ENCODE measurements at regions not wholly inside any gene's neighbourhood (a gene's known extent, or its start where the extent isn't known, plus 50 kb on each side); places are given as distances from the start of the nearest gene placed in this dataset.
"Not testable (repeated sequence)": the region's sequence is repeated elsewhere in the genome, so short reads cannot be mapped to it uniquely, and the experiment has no call there.

DNA sequence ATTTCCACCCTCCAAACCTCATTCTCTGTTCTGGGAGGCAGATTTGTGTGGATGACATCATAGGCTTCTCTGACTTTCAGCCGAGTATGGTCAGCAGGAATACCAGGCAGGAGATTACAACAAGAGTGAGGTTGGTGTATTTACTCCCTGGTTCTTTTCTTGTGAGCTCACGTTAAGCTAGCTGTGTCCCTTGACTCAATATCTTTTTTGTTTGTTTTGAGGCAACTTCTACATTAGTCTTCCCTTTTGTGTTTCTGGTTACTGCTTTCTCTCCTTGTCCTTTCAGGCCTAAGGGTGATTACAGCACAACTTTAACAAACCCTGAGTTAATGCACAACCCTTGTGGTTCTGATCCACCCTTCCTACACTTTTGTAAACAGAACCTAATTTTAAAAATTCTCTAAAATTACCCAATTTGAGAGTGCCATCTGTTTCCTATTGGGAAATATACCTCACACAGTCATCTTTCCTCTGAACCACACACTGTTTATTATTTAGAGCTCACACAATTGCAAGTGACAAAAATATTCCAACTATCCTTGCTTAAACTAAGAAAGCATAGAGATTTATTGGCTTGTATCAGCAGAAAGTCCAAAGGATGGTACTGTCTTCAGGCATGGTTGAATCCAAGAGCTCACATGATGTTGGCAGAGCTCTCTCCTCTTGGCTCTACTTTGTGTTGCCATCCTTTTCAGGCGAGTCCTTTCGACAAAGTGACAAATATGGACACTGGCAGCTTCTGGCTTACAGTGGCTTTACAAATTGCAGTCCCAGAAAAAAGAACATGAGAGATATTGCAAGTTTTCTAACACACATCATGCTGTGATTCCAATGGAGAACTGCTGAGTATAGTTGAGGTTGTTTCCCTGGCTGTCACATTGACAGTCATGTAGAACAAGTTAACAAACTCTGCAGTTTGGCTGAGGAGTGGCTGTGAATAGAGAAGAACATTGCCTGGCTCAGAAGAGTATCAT lies 150.5 kb upstream of the DDIT4L start:
- DNase-seq = no peak

DNA sequence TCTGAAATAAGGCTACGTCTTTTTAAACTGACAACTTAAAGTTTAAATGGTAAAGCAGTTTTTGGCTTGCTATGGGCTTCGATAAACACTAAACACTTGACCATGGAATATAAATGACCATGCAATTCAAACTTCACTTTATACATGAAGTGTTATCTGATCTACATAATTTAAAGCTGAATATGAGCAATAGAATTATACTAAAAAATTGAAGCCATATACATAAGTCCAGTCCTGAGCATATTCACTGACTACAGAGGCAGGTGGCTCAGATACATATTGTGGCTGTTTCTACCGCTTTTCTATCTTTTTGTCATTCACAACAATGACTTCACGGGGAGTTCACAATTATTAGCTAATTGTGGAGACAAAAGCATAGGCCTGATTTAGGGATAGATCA lies 149.6 kb upstream of the DDIT4L start:
- no peak for DNase-seq

DNA sequence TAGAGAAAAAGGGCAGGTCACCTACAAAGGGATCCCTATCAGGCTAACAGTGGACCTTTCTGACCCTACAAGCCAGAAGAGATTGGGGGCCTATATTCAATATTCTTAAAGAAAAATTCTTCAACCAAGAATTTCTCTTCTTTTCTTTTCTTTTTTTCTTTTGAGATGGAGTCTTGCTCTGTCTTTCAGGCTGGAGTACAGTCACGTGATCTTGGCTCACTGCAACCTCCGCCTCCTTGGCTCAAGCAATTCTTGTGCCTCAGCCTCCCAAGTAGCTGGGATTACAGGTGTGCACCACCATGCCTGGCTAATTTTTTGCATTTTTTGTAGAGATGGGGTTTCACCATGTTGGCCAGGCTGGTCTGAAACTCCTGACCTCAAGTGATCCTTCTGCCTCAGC lies 143.2 kb upstream of the DDIT4L start:
- not testable (repeated sequence) for DNase-seq

GRCh38 chr4:100317032-100317864 lies 127.0 kb upstream of the DDIT4L start:
- DNase-seq = peak in 1 of 2 donors; percentile 37

- DNase-seq = no peak
Measured at GRCh38 chr4:100314057-100314456, 123.8 kb upstream of the DDIT4L start.

GRCh38 chr4:100312615-100313350 lies 122.5 kb upstream of the DDIT4L start:
- no peak for DNase-seq

- no peak for DNase-seq
Measured at GRCh38 chr4:100311181-100311580, 120.9 kb upstream of the DDIT4L start.

GRCh38 chr4:100306018-100306417 lies 115.8 kb upstream of the DDIT4L start:
- no peak for DNase-seq

DNA sequence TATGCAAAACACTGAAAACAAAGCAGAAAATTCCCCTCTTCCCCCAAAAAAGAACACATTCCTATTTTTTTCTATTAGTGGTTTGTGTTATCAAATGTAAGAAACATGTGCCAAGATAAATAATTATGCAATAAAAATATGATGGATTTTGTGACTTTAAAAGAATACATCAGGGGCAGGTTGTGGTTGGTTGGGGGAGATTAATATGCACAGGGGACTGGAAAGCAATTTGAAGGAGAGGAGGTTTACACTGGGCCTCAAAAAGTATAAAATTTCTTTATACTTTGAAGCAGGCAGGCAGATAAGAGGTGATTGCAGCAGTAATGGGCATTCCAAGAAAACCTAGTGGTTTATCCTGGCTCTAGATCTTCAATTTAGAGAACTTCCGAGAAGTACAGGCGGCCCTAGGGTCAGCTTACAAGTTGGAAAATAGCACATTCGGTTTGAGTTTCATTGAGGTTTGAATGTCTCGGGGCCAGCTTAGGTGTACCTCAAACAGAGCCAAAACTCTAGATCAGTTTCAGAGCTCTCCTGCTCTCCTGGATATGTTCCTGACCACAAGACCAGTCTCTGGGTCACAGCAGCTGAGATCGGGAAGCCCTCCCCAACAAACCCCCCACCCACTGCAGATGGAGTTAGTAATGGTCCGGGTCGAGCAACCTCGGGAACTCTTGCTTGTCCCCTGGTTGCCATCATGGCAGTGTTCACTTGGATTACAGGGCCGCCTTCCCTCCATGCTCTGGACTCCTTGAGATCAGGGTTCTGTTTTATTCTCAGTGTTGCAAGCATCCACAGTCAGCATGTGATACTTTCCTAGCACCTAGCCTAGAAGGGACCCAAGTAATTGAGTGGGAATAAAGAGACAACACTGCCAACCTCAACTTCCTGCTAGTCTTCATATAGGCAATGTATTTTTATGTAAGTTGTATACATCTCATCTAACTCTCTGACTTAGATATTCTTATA lies 112.1 kb upstream of the DDIT4L start:
- DNase-seq = no peak

- DNase-seq = no peak
Measured at GRCh38 chr4:100299046-100299840, 109.0 kb upstream of the DDIT4L start.

DNA sequence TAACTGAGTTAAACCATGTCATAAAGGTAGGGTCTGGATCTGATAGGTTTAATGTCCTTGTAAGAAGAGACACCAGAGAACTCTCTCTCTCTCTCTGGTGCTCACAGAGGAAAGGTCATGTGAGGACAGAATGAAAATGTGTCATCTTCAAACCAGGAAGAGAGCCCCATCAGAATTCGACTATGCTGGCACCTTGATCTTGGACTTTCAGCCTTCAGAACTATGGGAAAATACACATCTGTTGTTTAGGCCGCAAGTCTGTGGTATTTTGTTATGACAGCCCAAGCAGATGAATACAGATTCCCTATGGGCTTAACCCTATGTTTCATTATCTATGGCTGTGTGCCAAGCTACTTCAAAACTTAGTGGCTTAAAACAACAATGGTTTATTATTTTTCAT lies 105.5 kb upstream of the DDIT4L start:
- DNase-seq = no peak

DNA sequence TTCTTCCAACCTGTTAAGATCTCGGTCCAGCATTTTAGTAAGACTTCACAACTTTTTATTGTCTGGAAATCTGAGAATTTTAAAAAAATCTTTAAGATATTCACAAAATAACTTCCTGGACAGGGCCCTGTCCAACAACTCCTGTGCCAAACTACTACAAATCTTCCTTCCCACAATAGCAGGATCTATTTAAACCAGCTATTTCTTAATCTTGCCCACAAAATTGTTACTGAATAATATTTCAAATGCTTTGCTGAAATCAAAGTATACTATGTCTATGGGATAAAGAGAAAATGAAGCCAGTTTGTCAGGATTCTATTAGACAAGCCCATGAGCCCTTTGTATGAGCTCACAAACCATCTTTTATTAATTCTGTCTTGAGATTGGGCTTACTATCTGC lies 104.1 kb upstream of the DDIT4L start:
- DNase-seq = no peak

- no peak for DNase-seq
Measured at GRCh38 chr4:100290585-100290984, 100.3 kb upstream of the DDIT4L start.

DNA sequence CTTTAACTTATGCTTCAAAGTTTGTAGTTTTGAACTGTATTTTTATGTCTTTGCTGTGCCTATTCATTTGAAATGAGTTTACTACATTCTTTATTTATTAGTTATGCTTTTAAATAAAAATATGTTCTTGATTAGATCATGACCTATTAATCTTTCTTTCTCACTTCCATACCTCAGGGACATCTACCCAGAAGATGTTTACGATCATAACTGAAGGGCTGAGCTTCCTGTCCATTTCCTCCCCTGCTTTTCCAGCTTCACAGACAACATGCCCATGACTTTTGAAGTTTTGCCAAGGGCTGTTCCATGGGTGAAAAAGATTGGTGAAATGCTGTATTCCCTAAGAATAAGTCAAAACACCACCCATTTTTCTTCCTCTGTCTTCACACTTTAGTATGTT lies 99.7 kb upstream of the DDIT4L start:
- no peak for DNase-seq

GRCh38 chr4:100289530-100289888 lies 99.2 kb upstream of the DDIT4L start:
- DNase-seq = no peak

DNA sequence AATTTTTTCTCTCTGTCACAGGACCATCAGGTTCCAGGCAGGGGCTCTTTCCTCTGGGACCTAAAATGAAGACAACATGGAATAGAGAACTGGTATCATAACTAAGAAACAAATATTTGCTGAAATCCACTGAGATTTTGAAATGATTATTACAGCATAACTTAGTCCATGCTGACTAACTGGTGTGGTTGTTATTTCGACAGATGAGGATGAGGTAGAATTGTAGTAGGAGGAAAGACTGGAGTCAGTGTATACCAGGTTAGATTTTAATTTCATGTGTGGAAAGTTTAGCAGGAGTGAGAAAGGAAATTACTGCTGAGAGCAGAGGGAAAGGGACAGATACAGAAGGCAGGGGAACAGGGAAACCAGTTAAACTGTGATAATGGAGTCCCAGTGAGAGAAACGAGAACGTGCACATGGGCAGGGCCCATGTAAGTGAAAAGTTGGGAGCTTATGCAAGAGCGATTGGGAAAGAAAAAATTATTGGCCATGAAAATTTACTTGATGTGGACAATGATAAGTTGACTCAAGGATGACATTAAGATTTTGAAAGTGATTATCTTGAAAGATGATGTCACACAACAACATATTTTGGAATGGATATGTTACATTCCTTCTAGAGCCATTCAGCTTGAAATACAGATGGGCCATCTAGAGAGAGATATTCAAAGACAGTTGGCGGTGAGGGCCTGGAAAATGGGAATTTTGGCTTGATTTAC lies 98.7 kb upstream of the DDIT4L start:
- DNase-seq = no peak

DNA sequence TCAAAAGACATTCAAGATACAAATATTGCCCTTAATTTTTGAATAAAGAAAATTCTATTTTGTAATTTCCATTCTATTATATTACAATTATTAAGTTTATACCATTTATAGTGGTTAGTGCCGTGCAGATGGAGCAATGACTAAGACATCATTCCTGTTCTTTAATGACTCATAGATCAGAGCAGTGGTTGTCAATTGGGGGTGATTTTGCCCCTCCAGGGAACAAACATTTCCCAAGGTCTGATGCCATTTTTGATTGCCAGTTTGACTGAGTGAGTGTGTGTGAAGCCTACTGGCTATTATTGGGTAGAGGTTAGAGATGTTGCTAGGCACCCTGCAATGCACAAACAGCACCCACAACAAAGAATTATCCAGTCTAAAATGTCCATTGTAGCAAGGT lies 97.9 kb upstream of the DDIT4L start:
- DNase-seq = no peak

GRCh38 chr4:100287534-100287933 lies 97.3 kb upstream of the DDIT4L start:
- no peak for DNase-seq

- DNase-seq = no peak
Measured at GRCh38 chr4:100286636-100287035, 96.4 kb upstream of the DDIT4L start.

DNA sequence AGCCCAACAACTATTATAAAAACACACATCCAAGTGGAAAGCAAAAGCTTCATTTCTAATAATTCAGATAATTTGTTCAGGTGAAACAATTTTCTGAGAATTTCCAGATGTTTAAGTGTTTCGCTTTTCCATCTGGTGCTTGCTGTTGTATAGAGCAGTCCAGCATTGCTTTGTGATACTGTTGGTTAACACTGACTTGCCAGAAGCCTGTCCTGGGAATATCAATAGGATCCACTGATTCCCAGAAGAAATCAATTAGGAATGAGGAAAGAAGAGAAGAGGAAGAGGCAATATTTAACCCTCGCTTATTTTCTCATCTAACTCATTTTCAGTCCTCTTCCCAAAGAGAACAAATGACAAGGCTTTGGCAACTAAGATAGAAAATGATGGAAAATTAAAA lies 94.9 kb upstream of the DDIT4L start:
- no peak for DNase-seq

Measured in hippocampal formation (tissue), 2 donors.